HG02642 (cell line): ENCODE measurements at regions not wholly inside any gene's neighbourhood (a gene's known extent, or its start where the extent isn't known, plus 50 kb on each side); places are given as distances from the start of the nearest gene placed in this dataset.
"Not testable (repeated sequence)": the region's sequence is repeated elsewhere in the genome, so short reads cannot be mapped to it uniquely, and the experiment has no call there.

Experiments
- ATAC-seq: cut with Tn5 transposase; IDR thresholded peaks from one replicate; pipeline ENCODE4 v1.9.1; 2021; ENCODE audit warnings: mild to moderate bottlenecking; ENCODE audit not compliant: unreplicated experiment, poor library complexity

GRCh38 chr22:25390297-25391240 is 171.1 kb downstream of the CRYBB2 start:
- no peak for ATAC-seq

GRCh38 chr22:25392584-25392983 is 171.9 kb upstream of the GRK3 start:
- no peak for ATAC-seq

- no peak for ATAC-seq
Observed at GRCh38 chr22:25393121-25393805, 171.2 kb upstream of the GRK3 start.

- no peak for ATAC-seq
Observed at GRCh38 chr22:25395468-25395867, 169.0 kb upstream of the GRK3 start.

GRCh38 chr22:25395915-25396314 is 168.6 kb upstream of the GRK3 start:
- ATAC-seq: no peak

GRCh38 chr22:25396615-25397200 is 167.8 kb upstream of the GRK3 start:
- ATAC-seq: no peak

- no peak for ATAC-seq
Observed at GRCh38 chr22:25397616-25398015, 166.9 kb upstream of the GRK3 start.

GRCh38 chr22:25398591-25399062 is 165.8 kb upstream of the GRK3 start:
- ATAC-seq: not testable (repeated sequence)

GRCh38 chr22:25399649-25400151 is 164.8 kb upstream of the GRK3 start:
- no peak for ATAC-seq

GRCh38 chr22:25402160-25402500 is 162.3 kb upstream of the GRK3 start:
- no peak for ATAC-seq

GRCh38 chr22:25402501-25403283 is 161.8 kb upstream of the GRK3 start:
- no peak for ATAC-seq

GRCh38 chr22:25403284-25403810 is 161.1 kb upstream of the GRK3 start:
- ATAC-seq: no peak

- ATAC-seq: no peak
Observed at GRCh38 chr22:25403811-25404471, 160.5 kb upstream of the GRK3 start.

- ATAC-seq: peak; percentile 6
Observed at GRCh38 chr22:25404556-25404927, 159.9 kb upstream of the GRK3 start.

- peak; percentile 69 for ATAC-seq
Observed at GRCh38 chr22:25404928-25405816, 159.3 kb upstream of the GRK3 start.

- ATAC-seq: no peak
Observed at GRCh38 chr22:25405841-25406509, 158.5 kb upstream of the GRK3 start.

GRCh38 chr22:25406510-25407210 is 157.8 kb upstream of the GRK3 start:
- no peak for ATAC-seq
